ENCODE measurements at regions not wholly inside any gene's neighbourhood (a gene's known extent, or its start where the extent isn't known, plus 50 kb on each side); places are given as distances from the start of the nearest gene placed in this dataset.

GRCh38 chr16:54806378-54806777 is 124.3 kb upstream of the IRX5 start:
- Mint-ChIP-seq H3K36me3 (no peaks in the 10 kb centered on the region), H3K27ac (no peak overlapping the region), H3K9me3 (peaks cover 0 to 10% (median 0%) of the 10 kb centered on the region in 9 donors), H3K4me3 (no peak overlapping the region), H3K4me1 (no peaks in the 10 kb centered on the region), H3K27me3 (peaks cover 2 to 12% (median 5%) of the 10 kb centered on the region in 5 donors)
- DNase-seq (no peak), ATAC-seq (no peak)
- POLR2A ChIA-PET, result no interaction called here

GRCh38 chr16:54805648-54806047 is 125.0 kb upstream of the IRX5 start:
- no peak overlapping the region for H3K27ac Mint-ChIP-seq
- H3K4me1 Mint-ChIP-seq, result no peaks in the 10 kb centered on the region
- DNase-seq (no peak), ATAC-seq (no peak)
- no peak overlapping the region for H3K4me3 Mint-ChIP-seq
- H3K9me3 Mint-ChIP-seq, result peaks cover 0 to 13% (median 0%) of the 10 kb centered on the region in 9 donors
- no peaks in the 10 kb centered on the region for H3K36me3 Mint-ChIP-seq
- POLR2A ChIA-PET, result no interaction called here
- peaks cover 2 to 19% (median 6%) of the 10 kb centered on the region in 5 donors for H3K27me3 Mint-ChIP-seq

- H3K9me3 Mint-ChIP-seq, result peaks cover 0 to 31% (median 12%) of the 10 kb centered on the region in 9 donors
These were observed 129.4 kb upstream of the IRX5 start for GRCh38 chr16:54801057-54801844.

GRCh38 chr16:54798267-54798666 is 132.4 kb upstream of the IRX5 start:
- Mint-ChIP-seq H3K4me1 (no peaks in the 10 kb centered on the region), H3K27me3 (peaks cover 5 to 26% (median 12%) of the 10 kb centered on the region in 5 donors), H3K36me3 (peaks cover 0 to 14% (median 2%) of the 10 kb centered on the region in 3 donors), H3K4me3 (no peak overlapping the region), H3K27ac (no peak overlapping the region), H3K9me3 (peaks cover 0 to 31% (median 12%) of the 10 kb centered on the region in 9 donors)
- DNase-seq (no peak), ATAC-seq (no peak)
- POLR2A ChIA-PET, result no interaction called here

More at GRCh38 chr16:54801057-54801844, 129.4 kb upstream of the IRX5 start:
- ATAC-seq (no peak), DNase-seq (no peak)
- no peak overlapping the region for H3K27ac Mint-ChIP-seq
- H3K4me1 Mint-ChIP-seq, result no peaks in the 10 kb centered on the region
- POLR2A ChIA-PET, result no interaction called here
- no peak overlapping the region for H3K4me3 Mint-ChIP-seq
- H3K36me3 Mint-ChIP-seq, result peaks cover 0 to 14% (median 2%) of the 10 kb centered on the region in 3 donors
- peaks cover 6 to 26% (median 12%) of the 10 kb centered on the region in 5 donors for H3K27me3 Mint-ChIP-seq

- DNase-seq, result no peak
- H3K9me3 Mint-ChIP-seq, result peaks cover 0 to 31% (median 10%) of the 10 kb centered on the region in 9 donors
- peaks cover 3 to 13% (median 7%) of the 10 kb centered on the region in 5 donors for H3K27me3 Mint-ChIP-seq
- no peak overlapping the region for H3K4me3 Mint-ChIP-seq
- POLR2A ChIA-PET, result no interaction called here
- H3K4me1 Mint-ChIP-seq, result no peaks in the 10 kb centered on the region
- ATAC-seq, result no peak
- peaks cover 0 to 14% (median 2%) of the 10 kb centered on the region in 3 donors for H3K36me3 Mint-ChIP-seq
- H3K27ac Mint-ChIP-seq, result no peak overlapping the region
These were observed 134.5 kb upstream of the IRX5 start for GRCh38 chr16:54796211-54796610.

GRCh38 chr16:54792811-54793210 is 137.9 kb upstream of the IRX5 start:
- DNase-seq (no peak), ATAC-seq (no peak)
- Mint-ChIP-seq H3K36me3 (peaks cover 0 to 1% (median 0%) of the 10 kb centered on the region in 3 donors), H3K27ac (no peak overlapping the region), H3K27me3 (peaks cover 0 to 2% (median 0%) of the 10 kb centered on the region in 5 donors), H3K9me3 (peaks cover 0 to 9% (median 0%) of the 10 kb centered on the region in 9 donors), H3K4me3 (no peak overlapping the region), H3K4me1 (no peaks in the 10 kb centered on the region)
- POLR2A ChIA-PET, result no interaction called here

- ATAC-seq, result no peak
- Mint-ChIP-seq H3K27me3 (peaks cover 0 to 4% (median 1%) of the 10 kb centered on the region in 5 donors), H3K27ac (no peak overlapping the region)
These were observed 143.6 kb upstream of the IRX5 start for GRCh38 chr16:54787045-54787444.

GRCh38 chr16:54783980-54784379 is 146.7 kb upstream of the IRX5 start:
- H3K27me3 Mint-ChIP-seq, result peaks cover 0 to 4% (median 0%) of the 10 kb centered on the region in 5 donors
- no peak overlapping the region for H3K27ac Mint-ChIP-seq
- H3K4me1 Mint-ChIP-seq, result no peaks in the 10 kb centered on the region
- no peak overlapping the region for H3K4me3 Mint-ChIP-seq
- H3K9me3 Mint-ChIP-seq, result peaks cover 0 to 21% (median 4%) of the 10 kb centered on the region in 9 donors
- no peak for ATAC-seq
- POLR2A ChIA-PET, result no interaction called here
- peaks cover 0 to 8% (median 0%) of the 10 kb centered on the region in 3 donors for H3K36me3 Mint-ChIP-seq
- DNase-seq, result no peak

More at GRCh38 chr16:54787045-54787444, 143.6 kb upstream of the IRX5 start:
- POLR2A ChIA-PET, result interaction anchor here (0.6 kb wide), 1 partner anchor 25 kb away, joined by 5 read pairs; no protein-coding TSS in a partner anchor
- H3K4me1 Mint-ChIP-seq, result no peaks in the 10 kb centered on the region
- H3K4me3 Mint-ChIP-seq, result no peak overlapping the region
- peaks cover 0 to 8% (median 0%) of the 10 kb centered on the region in 3 donors for H3K36me3 Mint-ChIP-seq
- H3K9me3 Mint-ChIP-seq, result peaks cover 0 to 21% (median 6%) of the 10 kb centered on the region in 9 donors
- DNase-seq, result no peak

GRCh38 chr16:54783226-54783625 is 147.4 kb upstream of the IRX5 start:
- ATAC-seq, result no peak

GRCh38 chr16:54780266-54780665 is 150.4 kb upstream of the IRX5 start:
- Mint-ChIP-seq H3K27me3 (peaks cover 0 to 7% (median 3%) of the 10 kb centered on the region in 5 donors), H3K4me1 (no peaks in the 10 kb centered on the region), H3K36me3 (peaks cover 0 to under 1% (median 0%) of the 10 kb centered on the region in 3 donors), H3K27ac (no peak overlapping the region), H3K4me3 (no peak overlapping the region), H3K9me3 (peaks cover 0 to 4% (median under 1%) of the 10 kb centered on the region in 9 donors)
- DNase-seq (no peak), ATAC-seq (no peak)
- POLR2A ChIA-PET, result no interaction called here

More at GRCh38 chr16:54783226-54783625, 147.4 kb upstream of the IRX5 start:
- Mint-ChIP-seq H3K27me3 (peaks cover 0 to 4% (median 2%) of the 10 kb centered on the region in 5 donors), H3K4me1 (no peaks in the 10 kb centered on the region), H3K36me3 (peaks cover 0 to 8% (median 0%) of the 10 kb centered on the region in 3 donors), H3K27ac (no peak overlapping the region), H3K9me3 (peaks cover 0 to 21% (median 4%) of the 10 kb centered on the region in 9 donors), H3K4me3 (no peak overlapping the region)
- no peak for DNase-seq
- POLR2A ChIA-PET, result no interaction called here

- ATAC-seq (no peak), DNase-seq (no peak)
- peaks cover 0 to 2% (median 0%) of the 10 kb centered on the region in 9 donors for H3K9me3 Mint-ChIP-seq
- peaks cover 0 to 8% (median 3%) of the 10 kb centered on the region in 5 donors for H3K27me3 Mint-ChIP-seq
- H3K4me3 Mint-ChIP-seq, result no peak overlapping the region
- POLR2A ChIA-PET, result no interaction called here
- H3K36me3 Mint-ChIP-seq, result no peaks in the 10 kb centered on the region
- H3K27ac Mint-ChIP-seq, result no peak overlapping the region
- no peaks in the 10 kb centered on the region for H3K4me1 Mint-ChIP-seq
These were observed 151.1 kb upstream of the IRX5 start for GRCh38 chr16:54779549-54779948.

GRCh38 chr16:54774768-54775167 is 155.9 kb upstream of the IRX5 start:
- peaks cover 2 to 12% (median 7%) of the 10 kb centered on the region in 5 donors for H3K27me3 Mint-ChIP-seq
- POLR2A ChIA-PET, result no interaction called here
- DNase-seq (no peak), ATAC-seq (no peak)
- no peaks in the 10 kb centered on the region for H3K4me1 Mint-ChIP-seq
- H3K36me3 Mint-ChIP-seq, result peaks cover 0 to 4% (median 0%) of the 10 kb centered on the region in 3 donors
- H3K4me3 Mint-ChIP-seq, result no peak overlapping the region
- no peak overlapping the region for H3K27ac Mint-ChIP-seq
- peaks cover 0 to 11% (median 2%) of the 10 kb centered on the region in 9 donors for H3K9me3 Mint-ChIP-seq

- Mint-ChIP-seq H3K27ac (no peak overlapping the region), H3K4me1 (no peaks in the 10 kb centered on the region), H3K9me3 (peaks cover 0 to 21% (median 2%) of the 10 kb centered on the region in 9 donors), H3K36me3 (peaks cover 0 to 4% (median 0%) of the 10 kb centered on the region in 3 donors), H3K4me3 (no peak overlapping the region), H3K27me3 (peaks cover 0 to 12% (median 5%) of the 10 kb centered on the region in 5 donors)
- POLR2A ChIA-PET, result no interaction called here
- DNase-seq, result no peak
- ATAC-seq, result no peak
These were observed 158.3 kb upstream of the IRX5 start for GRCh38 chr16:54772400-54772799.
